Stimulated activated CD8-positive, alpha-beta memory T cell treated with anti-CD3 and anti-CD28 coated beads, Interleukin-15, amount 100 ng/mL, for 48 hours (primary cell): ENCODE measurements at regions not wholly inside any gene's neighbourhood (a gene's known extent, or its start where the extent isn't known, plus 50 kb on each side); places are given as distances from the start of the nearest gene placed in this dataset.

Source experiments
- DNase-seq, 2 donors: peaks; one replicate each; pipeline ENCODE4 v3.0.0-alpha.2; 2020; ENCODE audit warnings: low read depth in 2 of 2

GRCh38 chr4:27267339-27267969 lies 406.8 kb downstream of the STIM2 start:
- DNase-seq = no peak

DNA sequence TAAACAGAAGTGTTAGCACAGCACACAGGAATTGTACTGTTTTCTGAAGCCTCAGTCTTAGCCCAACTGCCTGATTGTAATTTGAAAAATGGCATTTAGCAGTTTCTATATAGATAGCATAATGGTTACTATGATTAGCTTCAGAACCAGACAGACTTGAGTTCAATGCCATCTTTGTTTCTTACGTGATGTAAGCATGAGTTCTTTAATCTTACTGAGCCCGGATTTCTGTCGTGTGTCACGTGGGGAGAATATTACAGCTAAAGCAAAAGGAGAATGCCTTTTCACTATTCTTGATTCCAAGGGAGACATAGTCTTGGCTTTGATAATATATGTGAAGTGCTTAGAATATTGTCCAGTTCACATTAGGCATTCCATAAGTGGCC lies 407.3 kb downstream of the STIM2 start:
- no peak for DNase-seq

GRCh38 chr4:27270435-27270834 lies 409.8 kb downstream of the STIM2 start:
- DNase-seq = no peak

GRCh38 chr4:27271555-27271954 lies 410.9 kb downstream of the STIM2 start:
- DNase-seq = no peak

DNA sequence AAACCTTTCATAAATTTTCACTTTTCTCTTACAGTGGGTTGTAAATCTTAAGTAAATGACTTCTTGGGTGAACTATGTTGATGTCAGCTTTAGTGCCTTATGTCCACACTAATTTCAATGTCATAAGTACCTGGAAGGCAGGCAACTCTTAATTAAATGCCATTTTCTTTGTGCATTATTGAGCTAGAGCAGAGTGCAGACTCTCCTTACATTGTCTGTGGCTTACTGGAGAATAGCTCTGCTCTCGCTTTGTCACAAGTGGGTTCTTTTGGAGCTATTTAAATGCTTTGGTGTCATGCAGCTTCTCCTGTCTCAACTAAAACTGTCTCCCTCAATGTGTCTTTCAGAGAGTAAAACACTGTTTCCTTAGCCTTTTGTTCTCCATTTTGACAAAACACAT lies 411.6 kb downstream of the STIM2 start:
- DNase-seq = no peak

DNA sequence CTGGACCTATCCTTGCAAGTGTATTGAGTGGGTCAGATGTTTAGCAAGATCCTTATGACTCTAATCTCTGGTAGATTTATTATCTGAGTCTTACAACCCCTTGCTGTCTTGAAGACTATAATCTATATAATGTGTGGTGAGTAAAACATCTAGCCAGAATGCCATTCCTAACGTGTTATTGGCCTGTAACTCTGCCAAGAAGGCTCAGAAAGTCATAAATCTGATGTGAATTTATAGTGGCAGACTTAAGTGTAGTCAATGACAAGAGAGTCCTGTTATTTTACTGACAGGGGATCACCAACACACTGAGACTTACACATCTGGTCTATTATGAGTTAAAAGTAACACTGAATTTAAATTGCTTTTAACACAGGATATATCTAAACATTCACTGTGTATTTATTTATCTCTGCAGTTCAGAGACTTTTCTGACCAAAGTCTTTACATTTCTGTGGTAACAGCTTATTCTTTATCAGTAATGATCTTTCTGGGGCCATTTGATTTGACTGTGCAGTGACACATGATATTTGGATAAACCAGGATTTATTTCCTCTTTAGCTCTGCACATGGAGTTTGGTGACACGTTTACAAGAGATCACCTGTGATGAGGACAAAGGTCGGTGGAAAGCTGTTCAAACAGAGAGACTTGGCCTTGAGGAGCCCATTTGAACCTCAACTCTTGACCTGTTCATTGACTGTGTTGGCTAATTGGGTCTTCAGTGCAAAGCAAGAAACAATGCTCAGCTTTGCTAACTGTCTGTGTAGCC lies 415.8 kb downstream of the STIM2 start:
- no peak for DNase-seq

DNA sequence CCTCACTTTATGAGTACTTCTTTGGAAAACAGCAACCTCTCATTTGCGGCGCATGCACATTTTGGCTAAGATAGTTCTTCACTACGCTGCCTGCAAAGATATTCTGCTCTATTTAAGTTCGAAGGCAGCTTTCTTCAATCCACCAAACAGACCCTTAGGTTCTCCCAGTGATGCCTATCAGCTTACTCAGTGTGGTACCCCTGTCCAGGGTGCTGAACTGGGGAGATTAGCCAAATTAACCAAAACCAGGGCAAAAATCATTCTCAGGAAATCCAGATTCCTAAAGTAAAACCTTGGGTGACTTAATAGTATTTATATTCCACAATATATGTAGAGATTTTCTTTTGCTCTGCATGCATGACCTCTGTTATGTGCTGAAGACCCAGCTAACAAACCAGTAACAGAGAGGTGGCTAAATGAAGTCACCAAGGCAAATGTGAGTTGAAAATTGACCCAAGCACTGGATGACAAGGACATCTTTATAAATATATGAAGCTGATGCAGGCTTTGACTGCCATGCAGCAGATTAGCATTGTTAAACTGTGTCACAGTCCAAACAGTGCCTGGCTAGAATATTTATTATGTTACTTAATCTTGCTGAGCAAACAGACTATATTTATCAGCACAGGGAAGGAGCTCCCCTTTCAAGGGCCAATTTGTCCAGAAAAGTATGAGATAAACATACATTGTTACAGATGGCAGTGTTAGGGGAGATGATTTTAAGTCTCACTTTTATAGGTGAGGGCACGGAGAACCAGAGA lies 418.2 kb downstream of the STIM2 start:
- DNase-seq = no peak

DNA sequence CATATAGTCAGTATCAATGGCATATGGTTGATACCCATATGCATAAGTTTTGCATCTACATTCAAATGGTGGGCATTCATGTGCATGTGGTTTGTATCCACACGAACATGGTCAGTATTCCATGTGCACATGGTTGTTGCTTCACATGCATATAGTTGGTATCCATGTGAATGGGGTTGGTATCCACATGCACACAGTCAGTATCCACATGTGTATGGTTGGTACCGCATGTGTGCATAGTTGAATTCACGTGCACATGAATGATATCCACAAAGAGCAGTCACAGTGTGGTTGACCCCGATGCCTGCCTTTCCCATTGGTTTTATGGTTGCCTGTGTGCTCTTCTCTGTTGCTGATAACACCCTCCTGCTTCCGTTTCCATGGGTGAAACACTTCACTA lies 427.9 kb downstream of the STIM2 start:
- DNase-seq = no peak

- DNase-seq = no peak
Measured at GRCh38 chr4:27289704-27290103, 429.1 kb downstream of the STIM2 start.

- no peak for DNase-seq
Measured at GRCh38 chr4:27293831-27294230, 433.2 kb downstream of the STIM2 start.

- DNase-seq = no peak
Measured at GRCh38 chr4:27304751-27305150, 444.1 kb downstream of the STIM2 start.

DNA sequence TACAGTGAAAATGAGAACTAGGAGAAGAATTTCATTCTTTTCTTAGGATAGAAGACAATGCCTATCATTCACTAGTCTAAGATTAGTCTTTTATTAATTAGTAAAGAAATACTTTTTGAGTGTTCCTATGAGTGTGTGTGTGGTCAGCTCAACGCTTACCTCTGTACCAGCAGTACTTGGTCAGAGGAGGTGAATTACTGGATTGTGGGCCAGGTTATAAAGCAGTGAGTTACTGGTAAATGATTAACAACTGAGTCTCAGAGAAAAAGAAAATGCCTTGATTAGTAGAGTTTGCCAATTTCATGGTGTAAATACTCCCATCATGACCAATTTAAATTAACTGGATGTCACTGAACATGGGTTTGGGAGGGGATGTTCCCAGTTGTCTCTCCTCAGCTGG lies 444.6 kb downstream of the STIM2 start:
- DNase-seq = no peak

DNA sequence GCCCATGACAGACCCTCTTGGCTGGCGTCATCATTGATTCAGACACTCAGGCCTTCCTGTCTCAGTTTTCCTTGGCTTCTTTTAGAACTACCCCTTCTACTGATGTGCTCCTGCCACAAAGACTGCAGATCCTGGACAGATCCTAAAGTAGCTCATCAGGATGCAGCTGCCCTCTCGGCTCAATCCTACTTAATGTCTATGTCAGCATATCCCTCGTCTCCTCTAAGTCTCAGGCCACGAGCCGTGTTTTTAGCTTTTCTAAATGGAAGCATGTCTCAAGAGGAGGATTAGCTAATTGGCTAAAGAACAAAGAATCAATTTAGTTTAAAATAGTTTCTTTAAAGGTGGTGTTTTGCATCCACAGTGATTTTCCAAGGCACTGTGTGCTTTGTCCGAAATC lies 447.7 kb downstream of the STIM2 start:
- DNase-seq = no peak

DNA sequence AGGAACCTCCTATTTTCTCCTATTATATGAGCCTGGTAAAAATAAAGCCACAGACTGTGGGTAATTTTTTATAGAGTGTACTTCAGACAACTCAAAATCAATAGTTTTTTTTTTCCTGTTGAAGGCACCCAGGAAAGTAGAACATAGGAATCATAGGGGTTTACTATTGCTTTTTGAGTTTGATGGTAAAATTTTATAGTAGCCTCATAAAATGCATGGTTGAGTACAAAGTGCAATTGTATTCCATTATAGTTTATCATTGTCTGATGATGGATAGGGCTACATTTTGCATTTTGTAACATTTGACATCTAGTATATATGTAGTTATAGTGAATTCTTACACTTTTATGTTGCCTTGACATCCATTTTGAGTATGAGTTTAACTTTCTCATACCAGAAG lies 455.0 kb downstream of the STIM2 start:
- no peak for DNase-seq

DNA sequence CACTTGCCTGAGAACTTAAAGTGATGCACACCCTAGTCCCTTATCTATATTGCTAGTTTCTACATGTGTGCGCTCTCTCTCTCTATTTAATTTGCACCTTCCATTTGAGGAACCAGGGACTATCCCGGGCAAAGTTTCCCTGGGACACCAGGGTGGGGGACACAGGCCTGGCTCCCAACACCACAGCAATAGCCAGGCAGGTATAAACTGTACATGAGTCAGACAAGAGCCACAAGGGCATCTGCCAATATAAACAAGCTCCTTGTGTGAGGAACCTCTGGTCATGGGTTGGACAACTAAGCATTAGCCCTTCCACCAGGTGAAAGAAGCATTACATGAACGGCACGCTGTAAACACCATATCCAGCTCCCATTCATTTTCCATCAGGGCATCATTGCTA lies 455.5 kb downstream of the STIM2 start:
- DNase-seq = no peak

- peak in 1 of 2 donors; percentile 2 for DNase-seq
Measured at GRCh38 chr4:27318740-27319139, 458.1 kb downstream of the STIM2 start.

DNA sequence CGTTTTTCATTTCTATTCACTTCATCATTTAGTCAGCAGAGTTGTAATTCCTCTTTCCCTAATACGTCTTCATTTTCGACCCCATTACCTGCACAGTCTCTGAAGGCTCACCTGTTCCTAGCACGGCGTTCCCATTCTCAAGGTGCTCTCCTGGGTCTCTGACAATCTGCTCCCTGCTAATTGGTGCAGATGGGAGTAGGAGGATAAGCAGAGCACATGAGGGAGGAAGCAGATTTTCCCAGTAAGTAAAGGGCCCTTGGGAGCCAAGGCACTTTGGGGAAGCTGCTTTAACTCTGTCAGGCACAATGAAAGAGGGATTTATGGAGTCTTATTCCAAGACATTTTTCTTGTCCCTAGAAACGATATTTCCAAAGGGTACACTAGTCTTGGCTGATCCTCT lies 466.4 kb downstream of the STIM2 start:
- no peak for DNase-seq

GRCh38 chr4:27327421-27328181 lies 467.0 kb downstream of the STIM2 start:
- DNase-seq = no peak

DNA sequence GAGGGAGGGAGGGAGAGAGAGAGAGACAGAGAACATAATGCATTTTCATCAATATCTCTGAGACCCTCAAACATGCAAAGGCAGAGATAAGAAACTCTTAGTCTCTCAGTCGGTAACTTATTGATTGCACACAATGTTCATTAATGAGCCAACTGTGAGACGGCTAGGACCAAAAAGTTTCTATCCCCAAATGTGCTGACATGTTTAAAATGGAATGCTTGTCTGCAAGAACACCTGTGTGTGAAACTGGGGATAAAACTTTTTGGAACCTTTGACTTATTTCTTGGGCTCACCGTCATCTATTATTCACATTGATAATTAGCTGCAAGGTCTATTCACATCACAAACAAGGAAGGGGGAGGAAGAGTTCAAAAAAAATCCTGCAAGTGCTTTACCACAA lies 477.9 kb downstream of the STIM2 start:
- no peak for DNase-seq

- DNase-seq = no peak
Measured at GRCh38 chr4:27343411-27343810, 482.8 kb downstream of the STIM2 start.

DNA sequence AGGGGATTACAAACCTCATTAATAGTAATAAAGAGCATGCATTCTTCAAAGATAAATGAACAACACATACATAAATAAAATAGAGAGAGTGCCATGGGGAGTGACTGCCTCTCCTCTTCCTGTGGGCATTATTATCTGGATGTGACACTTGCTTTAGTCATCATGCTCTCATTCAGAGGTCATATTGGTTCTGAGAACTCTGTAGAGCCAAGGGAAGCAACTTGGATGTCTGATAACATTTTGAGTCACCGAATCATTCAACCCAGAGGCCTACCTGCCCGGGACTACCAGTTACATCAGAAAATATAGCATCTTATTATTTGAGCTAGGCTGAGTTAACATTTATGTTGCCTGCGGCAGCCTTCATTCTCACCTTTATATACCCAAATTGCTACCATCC lies 489.5 kb downstream of the STIM2 start:
- no peak for DNase-seq

DNA sequence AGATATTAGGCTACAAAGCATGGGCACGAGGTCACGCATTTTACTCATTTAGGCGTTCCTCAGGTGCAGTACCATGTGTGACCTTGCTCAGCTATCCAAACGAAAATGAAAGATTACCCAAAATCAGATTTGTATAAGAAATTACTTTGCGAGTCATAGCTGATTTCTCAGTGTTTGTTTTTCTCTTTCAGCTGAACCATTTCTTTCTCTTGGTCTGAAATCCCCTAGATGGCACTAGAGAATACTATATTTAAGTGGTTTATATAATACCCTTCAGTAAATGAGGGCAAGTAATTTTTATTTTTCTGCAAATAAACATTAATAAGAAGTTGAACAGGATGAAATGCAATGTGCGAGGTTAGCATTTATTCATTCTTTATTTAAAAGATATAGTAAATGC lies 496.6 kb downstream of the STIM2 start:
- no peak for DNase-seq
